Tibial nerve (tissue), 4 donors: ENCODE measurements at regions not wholly inside any gene's neighbourhood (a gene's known extent, or its start where the extent isn't known, plus 50 kb on each side); places are given as distances from the start of the nearest gene placed in this dataset.

Experiments used
- DNase-seq, 2 donors: peaks; one replicate each; pipeline ENCODE4 v3.0.0-alpha.2; 2019; ENCODE audit warnings: low spot score in 2 of 2
- H3K27ac ChIP-seq, 4 donors: fragments of 200-600 bp; sonication (generic) in 3 of 4; one replicate each; pipeline ENCODE4 v1.5.1; 2017 to 2019; ENCODE audit warnings: mild to moderate bottlenecking in 1 of 4
- H3K27me3 ChIP-seq, 2 donors: fragments of 200-600 bp; sonication (generic) in 1 of 2; one replicate each; pipeline versions ENCODE4 v1.5.1 to v1.6.0; 2017 to 2019
- H3K36me3 ChIP-seq, 3 donors: fragments of 200-600 bp; sonication (generic); one replicate each; pipeline ENCODE4 v1.5.1; 2018 to 2019
- H3K4me1 ChIP-seq, 4 donors: fragments of 200-600 bp; sonication (generic) in 3 of 4; one replicate each; pipeline ENCODE4 v1.5.1; 2017 to 2019
- H3K4me3 ChIP-seq, 4 donors: fragments of 200-600 bp; sonication (generic) in 3 of 4; one replicate each; pipeline ENCODE4 v1.5.1; 2017 to 2019; ENCODE audit warnings: mild to moderate bottlenecking in 1 of 4, moderate library complexity in 1 of 4
- H3K9me3 ChIP-seq, 4 donors: fragments of 200-600 bp; sonication (generic) in 3 of 4; one replicate each; pipeline ENCODE4 v1.5.1; 2017 to 2019
- CTCF ChIP-seq, 5 experiments: fragments of 200-600 bp in 3 of 5; fragments of 450-650 bp in 2 of 5; sonication (generic) in 3 of 5; IDR thresholded peaks; one replicate each; pipeline ENCODE4 v1.5.1; 2016 to 2019; ENCODE audit warnings: antibody characterized with exemption in 5 of 5, mild to moderate bottlenecking in 3 of 5, moderate library complexity in 2 of 5
- EP300 ChIP-seq, 2 donors: sonication (generic); formaldehyde crosslinking; IDR thresholded peaks; one replicate each; pipeline ENCODE4 v1.6.1; 2017; ENCODE audit warnings: antibody characterized with exemption in 2 of 2, mild to moderate bottlenecking in 1 of 2
- POLR2A ChIP-seq, 2 donors: fragments of 450-650 bp; IDR thresholded peaks; one replicate each; pipeline ENCODE4 v1.6.1; 2017; ENCODE audit warnings: antibody characterized with exemption in 2 of 2, mild to moderate bottlenecking in 2 of 2, moderate library complexity in 2 of 2
- WGBS, 2 donors: methylation state at CpG; one replicate each; pipeline ENCODE4 v1.1.5; 2018; 5-methylcytosine and 5-hydroxymethylcytosine counted together

GRCh38 chr10:8873310-8873709 is 818.8 kb downstream of the GATA3 start:
- no peak for DNase-seq
- Histone ChIP-seq H3K4me1 (no peaks in the 10 kb centered on the region), H3K27ac (no peak overlapping the region), H3K4me3 (no peak overlapping the region), H3K27me3 (no peaks in the 10 kb centered on the region), H3K36me3 (no peaks in the 10 kb centered on the region), H3K9me3 (no peaks in the 10 kb centered on the region)
- TF ChIP-seq EP300 (IDR thresholded peaks at IDR 0.05) (no peak), CTCF (IDR thresholded peaks at IDR 0.05) (no peak), POLR2A (IDR thresholded peaks at IDR 0.05) (no peak)
- WGBS, 2 donors, result 45 to 47% methylated on average over 3 of the region's 3 CpGs

GRCh38 chr10:8874268-8874667 is 819.8 kb downstream of the GATA3 start:
- H3K9me3 ChIP-seq, result no peaks in the 10 kb centered on the region
- no peak for DNase-seq
- TF ChIP-seq EP300 (IDR thresholded peaks at IDR 0.05), result no peak
- no peak for TF ChIP-seq CTCF (IDR thresholded peaks at IDR 0.05)
- TF ChIP-seq POLR2A (IDR thresholded peaks at IDR 0.05), result no peak
- H3K4me3 ChIP-seq, result no peak overlapping the region
- H3K27me3 ChIP-seq, result no peaks in the 10 kb centered on the region
- H3K27ac ChIP-seq, result no peak overlapping the region
- 89 to 98% methylated on average over 2 of the region's 2 CpGs for WGBS, 2 donors
- H3K36me3 ChIP-seq, result no peaks in the 10 kb centered on the region
- no peaks in the 10 kb centered on the region for H3K4me1 ChIP-seq

- Histone ChIP-seq H3K27ac (no peak overlapping the region), H3K36me3 (no peaks in the 10 kb centered on the region), H3K4me1 (no peaks in the 10 kb centered on the region), H3K4me3 (no peak overlapping the region), H3K9me3 (no peaks in the 10 kb centered on the region), H3K27me3 (no peaks in the 10 kb centered on the region)
- WGBS, 2 donors, result 76 to 77% methylated on average over 3 of the region's 3 CpGs
- DNase-seq, result no peak
- TF ChIP-seq POLR2A (IDR thresholded peaks at IDR 0.05) (no peak), CTCF (IDR thresholded peaks at IDR 0.05) (no peak), EP300 (IDR thresholded peaks at IDR 0.05) (no peak)
These were observed 820.5 kb downstream of the GATA3 start for GRCh38 chr10:8874972-8875371.

GRCh38 chr10:8876171-8876570 is 821.7 kb downstream of the GATA3 start:
- 59 to 70% methylated on average over 1 of the region's 1 CpG for WGBS, 2 donors

GRCh38 chr10:8889538-8889937 is 835.0 kb downstream of the GATA3 start:
- DNase-seq, result no peak
- 90 to 98% methylated on average over 2 of the region's 2 CpGs for WGBS, 2 donors

More at GRCh38 chr10:8876171-8876570, 821.7 kb downstream of the GATA3 start:
- H3K4me1 ChIP-seq, result no peaks in the 10 kb centered on the region
- H3K27ac ChIP-seq, result no peak overlapping the region
- H3K36me3 ChIP-seq, result no peaks in the 10 kb centered on the region
- DNase-seq, result no peak
- no peaks in the 10 kb centered on the region for H3K27me3 ChIP-seq
- TF ChIP-seq EP300 (IDR thresholded peaks at IDR 0.05) (no peak), POLR2A (IDR thresholded peaks at IDR 0.05) (no peak), CTCF (IDR thresholded peaks at IDR 0.05) (no peak)
- H3K9me3 ChIP-seq, result no peaks in the 10 kb centered on the region
- no peak overlapping the region for H3K4me3 ChIP-seq

More at GRCh38 chr10:8889538-8889937, 835.0 kb downstream of the GATA3 start:
- Histone ChIP-seq H3K27ac (no peak overlapping the region), H3K27me3 (no peaks in the 10 kb centered on the region), H3K4me3 (no peak overlapping the region), H3K36me3 (no peaks in the 10 kb centered on the region), H3K4me1 (no peaks in the 10 kb centered on the region), H3K9me3 (peaks cover 0 to 7% (median 0%) of the 10 kb centered on the region in 4 donors)
- TF ChIP-seq POLR2A (IDR thresholded peaks at IDR 0.05) (no peak), EP300 (IDR thresholded peaks at IDR 0.05) (no peak), CTCF (IDR thresholded peaks at IDR 0.05) (no peak)
